Activated CD4-positive, alpha-beta T cell treated with anti-CD3 and anti-CD28 coated beads for 36 hours (primary cell): ENCODE measurements at regions not wholly inside any gene's neighbourhood (a gene's known extent, or its start where the extent isn't known, plus 50 kb on each side); places are given as distances from the start of the nearest gene placed in this dataset.

Source experiments
- ATAC-seq: fragments of 200-7000 bp; cut with Tn5 transposase; one replicate; pipeline ENCODE4 v1.10.0; 2021; ENCODE audit warnings: mild to moderate bottlenecking, moderate library complexity
- CTCF ChIA-PET: fragments of 350-600 bp; sonication (Branson Sonifier 250); formaldehyde crosslinking; loops from one replicate; lab custom pipeline; 2021; ENCODE audit warnings: antibody characterized with exemption; lab: Charles Lee
- POLR2A ChIA-PET: fragments of 350-600 bp; sonication (Branson Sonifier 250); formaldehyde crosslinking; loops from one replicate; lab custom pipeline; 2021; ENCODE audit warnings: antibody characterized with exemption, inconsistent platforms; lab: Charles Lee
- DNase-seq: peaks from one replicate; pipeline ENCODE4 v3.0.0-alpha.2; 2020
- H3K27ac Mint-ChIP-seq: one replicate; pipeline ENCODE4 v1.8.0; 2021; ENCODE audit warnings: mixed read lengths
- H3K27me3 Mint-ChIP-seq: one replicate; pipeline ENCODE4 v1.8.0; 2021; ENCODE audit warnings: mixed read lengths
- H3K36me3 Mint-ChIP-seq: one replicate; pipeline ENCODE4 v1.8.0; 2021; ENCODE audit warnings: low read depth, mixed read lengths
- H3K4me1 Mint-ChIP-seq: one replicate; pipeline ENCODE4 v1.8.0; 2021; ENCODE audit warnings: mixed read lengths
- H3K4me3 Mint-ChIP-seq: one replicate; pipeline ENCODE4 v1.8.0; 2021; ENCODE audit warnings: mild to moderate bottlenecking, moderate library complexity, mixed read lengths
- H3K9me3 Mint-ChIP-seq: one replicate; pipeline ENCODE4 v1.8.0; 2021; ENCODE audit warnings: low read depth, mixed read lengths
- intact Hi-C, 2 experiments: fragments of 100-400 bp; cut with DNase I in 1 of 2; cut with micrococcal nuclease in 1 of 2; formaldehyde crosslinking; loops; one replicate each; pipeline versions ENCODE4 v1.14.2 to v1.15.1; 2022 to 2024; cut with DNase I, micrococcal nuclease

GRCh38 chr20:39909447-39909846, 779.6 kb downstream of the MAFB start:
- POLR2A ChIA-PET, result no interaction called here
- CTCF ChIA-PET, result no interaction called here
- ATAC-seq, result no peak
- Mint-ChIP-seq H3K4me1 (no peaks in the 10 kb centered on the region), H3K36me3 (no peaks in the 10 kb centered on the region), H3K4me3 (no peak overlapping the region), H3K27ac (no peak overlapping the region), H3K27me3 (peaks cover 7% of the 10 kb centered on the region), H3K9me3 (peaks cover 2% of the 10 kb centered on the region)
- no peak for DNase-seq
- intact Hi-C loops, result no loop called here

- ChIA-PET CTCF (no interaction called here), POLR2A (no interaction called here)
- H3K4me1 Mint-ChIP-seq, result no peaks in the 10 kb centered on the region
- ATAC-seq (no peak), DNase-seq (no peak)
- no peak overlapping the region for H3K27ac Mint-ChIP-seq
- H3K9me3 Mint-ChIP-seq, result peaks cover 2% of the 10 kb centered on the region
- intact Hi-C loops, result no loop called here
- no peaks in the 10 kb centered on the region for H3K36me3 Mint-ChIP-seq
- peaks cover 7% of the 10 kb centered on the region for H3K27me3 Mint-ChIP-seq
- no peak overlapping the region for H3K4me3 Mint-ChIP-seq
These were observed 784.4 kb downstream of the MAFB start for GRCh38 chr20:39904476-39905112.

GRCh38 chr20:39903806-39904465, 785.1 kb downstream of the MAFB start:
- ChIA-PET CTCF (no interaction called here), POLR2A (no interaction called here)
- H3K27ac Mint-ChIP-seq, result no peak overlapping the region
- H3K4me1 Mint-ChIP-seq, result no peaks in the 10 kb centered on the region
- H3K9me3 Mint-ChIP-seq, result peaks cover 2% of the 10 kb centered on the region
- DNase-seq (no peak), ATAC-seq (no peak)
- H3K36me3 Mint-ChIP-seq, result no peaks in the 10 kb centered on the region
- H3K4me3 Mint-ChIP-seq, result no peak overlapping the region
- peaks cover 7% of the 10 kb centered on the region for H3K27me3 Mint-ChIP-seq
- intact Hi-C loops, result no loop called here

- POLR2A ChIA-PET, result no interaction called here
- CTCF ChIA-PET, result no interaction called here
- Mint-ChIP-seq H3K9me3 (no peaks in the 10 kb centered on the region), H3K27ac (no peak overlapping the region), H3K4me1 (no peaks in the 10 kb centered on the region), H3K4me3 (no peak overlapping the region), H3K36me3 (no peaks in the 10 kb centered on the region), H3K27me3 (no peaks in the 10 kb centered on the region)
- DNase-seq, result no peak
- ATAC-seq, result no peak
- intact Hi-C loops, result no loop called here
These were observed 789.2 kb downstream of the MAFB start for GRCh38 chr20:39899881-39900280.

- ChIA-PET POLR2A (no interaction called here), CTCF (interaction anchor here (0.6 kb wide), 1 partner anchor 1734 kb away, joined by 3 read pairs; no protein-coding TSS in a partner anchor)
- ATAC-seq (no peak), DNase-seq (no peak)
- Mint-ChIP-seq H3K4me1 (no peaks in the 10 kb centered on the region), H3K36me3 (no peaks in the 10 kb centered on the region), H3K9me3 (no peaks in the 10 kb centered on the region), H3K27ac (no peak overlapping the region), H3K4me3 (no peak overlapping the region), H3K27me3 (no peaks in the 10 kb centered on the region)
- intact Hi-C loops, result no loop called here
These were observed 790.6 kb downstream of the MAFB start for GRCh38 chr20:39898467-39898852.

- Mint-ChIP-seq H3K36me3 (no peaks in the 10 kb centered on the region), H3K27me3 (no peaks in the 10 kb centered on the region), H3K4me1 (no peaks in the 10 kb centered on the region), H3K27ac (no peak overlapping the region), H3K4me3 (no peak overlapping the region), H3K9me3 (no peaks in the 10 kb centered on the region)
- ATAC-seq (no peak), DNase-seq (no peak)
- POLR2A ChIA-PET, result no interaction called here
- CTCF ChIA-PET, result interaction anchor here (0.6 kb wide), 1 partner anchor 1733 kb away, joined by 3 read pairs; no protein-coding TSS in a partner anchor
- intact Hi-C loops, result no loop called here
These were observed 791.1 kb downstream of the MAFB start for GRCh38 chr20:39897781-39898466.

GRCh38 chr20:39897058-39897457, 792.0 kb downstream of the MAFB start:
- peaks cover under 1% of the 10 kb centered on the region for H3K27me3 Mint-ChIP-seq
- no peaks in the 10 kb centered on the region for H3K36me3 Mint-ChIP-seq
- no peaks in the 10 kb centered on the region for H3K9me3 Mint-ChIP-seq
- ChIA-PET POLR2A (no interaction called here), CTCF (no interaction called here)
- H3K4me3 Mint-ChIP-seq, result no peak overlapping the region
- no peak for ATAC-seq
- intact Hi-C loops, result no loop called here
- no peak overlapping the region for H3K27ac Mint-ChIP-seq
- no peak for DNase-seq
- H3K4me1 Mint-ChIP-seq, result no peaks in the 10 kb centered on the region

GRCh38 chr20:39894067-39894466, 795.0 kb downstream of the MAFB start:
- Mint-ChIP-seq H3K4me1 (no peaks in the 10 kb centered on the region), H3K4me3 (no peak overlapping the region), H3K36me3 (no peaks in the 10 kb centered on the region), H3K27me3 (peaks cover 3% of the 10 kb centered on the region), H3K27ac (no peak overlapping the region), H3K9me3 (no peaks in the 10 kb centered on the region)
- intact Hi-C loops, result no loop called here
- no peak for ATAC-seq
- DNase-seq, result no peak
- ChIA-PET CTCF (no interaction called here), POLR2A (no interaction called here)

- no peaks in the 10 kb centered on the region for H3K4me1 Mint-ChIP-seq
- peaks cover 3% of the 10 kb centered on the region for H3K27me3 Mint-ChIP-seq
- no peak for DNase-seq
- H3K27ac Mint-ChIP-seq, result no peak overlapping the region
- H3K4me3 Mint-ChIP-seq, result no peak overlapping the region
- ChIA-PET POLR2A (no interaction called here), CTCF (no interaction called here)
- H3K9me3 Mint-ChIP-seq, result no peaks in the 10 kb centered on the region
- intact Hi-C loops, result no loop called here
- no peaks in the 10 kb centered on the region for H3K36me3 Mint-ChIP-seq
- ATAC-seq, result no peak
These were observed 795.9 kb downstream of the MAFB start for GRCh38 chr20:39893003-39893685.

GRCh38 chr20:39890697-39891096, 798.3 kb downstream of the MAFB start:
- Mint-ChIP-seq H3K9me3 (no peaks in the 10 kb centered on the region), H3K4me3 (no peak overlapping the region), H3K27ac (no peak overlapping the region), H3K27me3 (peaks cover 10% of the 10 kb centered on the region), H3K36me3 (no peaks in the 10 kb centered on the region), H3K4me1 (no peaks in the 10 kb centered on the region)
- intact Hi-C loops, result no loop called here
- POLR2A ChIA-PET, result no interaction called here
- no peak for DNase-seq
- ATAC-seq, result no peak
- CTCF ChIA-PET, result interaction anchor here (0.7 kb wide), 1 partner anchor 507 kb away, joined by 3 read pairs; no protein-coding TSS in a partner anchor

GRCh38 chr20:39888310-39888709, 800.7 kb downstream of the MAFB start:
- no peaks in the 10 kb centered on the region for H3K9me3 Mint-ChIP-seq
- H3K27me3 Mint-ChIP-seq, result peaks cover 11% of the 10 kb centered on the region
- ATAC-seq (no peak), DNase-seq (no peak)
- intact Hi-C loops, result loop anchor here (5.0 to 10.0 kb wide), 2 partner anchors 796 to 1074 kb away; partner anchors contain the start of gene MAFB (in 1 of the 2)
- no peak overlapping the region for H3K4me3 Mint-ChIP-seq
- no peak overlapping the region for H3K27ac Mint-ChIP-seq
- POLR2A ChIA-PET, result no interaction called here
- no peaks in the 10 kb centered on the region for H3K36me3 Mint-ChIP-seq
- CTCF ChIA-PET, result no interaction called here
- H3K4me1 Mint-ChIP-seq, result no peaks in the 10 kb centered on the region
